ENCODE measurements at regions not wholly inside any gene's neighbourhood (a gene's known extent, or its start where the extent isn't known, plus 50 kb on each side); places are given as distances from the start of the nearest gene placed in this dataset.

DNA sequence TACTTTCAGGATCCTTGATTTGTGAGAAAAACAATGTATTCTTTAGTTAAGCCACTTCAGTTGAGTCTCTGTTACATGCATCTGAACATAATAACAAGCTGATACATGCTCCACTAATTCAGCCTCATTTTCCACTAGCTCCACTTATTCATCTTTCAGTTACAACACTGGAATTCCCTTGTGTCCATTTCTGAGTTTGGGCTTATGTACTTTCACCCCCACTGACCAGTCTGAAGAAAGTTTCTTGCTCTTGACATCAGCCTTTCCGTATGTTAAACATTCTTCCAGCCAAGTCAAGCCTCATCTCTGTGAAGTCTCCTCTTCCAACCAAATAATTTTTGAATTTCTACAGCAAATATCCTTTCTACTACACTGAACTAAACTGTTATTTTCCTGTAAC, 592.5 kb upstream of the NOVA1 start:
- Mint-ChIP-seq H3K27ac (no peak overlapping the region), H3K36me3 (ENCODE audit: low read depth) (no peaks in the 10 kb centered on the region), H3K27me3 (ENCODE audit: low read depth, poor library complexity) (peaks cover 6% of the 10 kb centered on the region), H3K9me3 (no peaks in the 10 kb centered on the region), H3K4me3 (no peak overlapping the region), H3K4me1 (no peaks in the 10 kb centered on the region)
- TF ChIP-seq, protein P1, sequence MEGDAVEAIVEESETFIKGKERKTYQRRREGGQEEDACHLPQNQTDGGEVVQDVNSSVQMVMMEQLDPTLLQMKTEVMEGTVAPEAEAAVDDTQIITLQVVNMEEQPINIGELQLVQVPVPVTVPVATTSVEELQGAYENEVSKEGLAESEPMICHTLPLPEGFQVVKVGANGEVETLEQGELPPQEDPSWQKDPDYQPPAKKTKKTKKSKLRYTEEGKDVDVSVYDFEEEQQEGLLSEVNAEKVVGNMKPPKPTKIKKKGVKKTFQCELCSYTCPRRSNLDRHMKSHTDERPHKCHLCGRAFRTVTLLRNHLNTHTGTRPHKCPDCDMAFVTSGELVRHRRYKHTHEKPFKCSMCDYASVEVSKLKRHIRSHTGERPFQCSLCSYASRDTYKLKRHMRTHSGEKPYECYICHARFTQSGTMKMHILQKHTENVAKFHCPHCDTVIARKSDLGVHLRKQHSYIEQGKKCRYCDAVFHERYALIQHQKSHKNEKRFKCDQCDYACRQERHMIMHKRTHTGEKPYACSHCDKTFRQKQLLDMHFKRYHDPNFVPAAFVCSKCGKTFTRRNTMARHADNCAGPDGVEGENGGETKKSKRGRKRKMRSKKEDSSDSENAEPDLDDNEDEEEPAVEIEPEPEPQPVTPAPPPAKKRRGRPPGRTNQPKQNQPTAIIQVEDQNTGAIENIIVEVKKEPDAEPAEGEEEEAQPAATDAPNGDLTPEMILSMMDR (IDR thresholded peaks at IDR 0.05), result no peak
- DNase-seq, result no peak

DNA sequence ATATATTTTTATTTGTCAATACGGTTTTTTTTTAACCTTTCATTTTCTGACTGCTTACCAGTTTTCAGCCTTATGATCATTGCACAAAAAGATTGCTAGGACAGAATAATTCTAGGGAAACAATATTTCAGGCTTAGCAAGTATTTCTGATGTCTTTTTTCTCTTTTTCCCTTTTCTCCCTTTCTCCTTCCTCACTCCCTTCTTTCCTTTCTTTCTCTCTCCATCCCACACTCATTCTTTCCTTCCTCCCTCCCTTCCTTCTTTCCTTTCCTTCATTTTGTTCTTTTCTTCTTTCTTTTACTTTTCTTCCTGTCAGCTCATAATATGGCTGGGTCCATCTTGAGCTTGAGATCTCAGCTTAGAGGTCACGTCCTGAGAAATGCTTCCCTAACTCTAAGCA, 601.4 kb upstream of the NOVA1 start:
- DNase-seq, result no peak
- H3K36me3 Mint-ChIP-seq (ENCODE audit: low read depth), result no peaks in the 10 kb centered on the region
- H3K27me3 Mint-ChIP-seq (ENCODE audit: low read depth, poor library complexity), result no peaks in the 10 kb centered on the region
- TF ChIP-seq, protein P1 (IDR thresholded peaks at IDR 0.05), result no peak
- no peaks in the 10 kb centered on the region for H3K4me1 Mint-ChIP-seq
- no peaks in the 10 kb centered on the region for H3K9me3 Mint-ChIP-seq
- no peak overlapping the region for H3K4me3 Mint-ChIP-seq
- no peak overlapping the region for H3K27ac Mint-ChIP-seq

DNA sequence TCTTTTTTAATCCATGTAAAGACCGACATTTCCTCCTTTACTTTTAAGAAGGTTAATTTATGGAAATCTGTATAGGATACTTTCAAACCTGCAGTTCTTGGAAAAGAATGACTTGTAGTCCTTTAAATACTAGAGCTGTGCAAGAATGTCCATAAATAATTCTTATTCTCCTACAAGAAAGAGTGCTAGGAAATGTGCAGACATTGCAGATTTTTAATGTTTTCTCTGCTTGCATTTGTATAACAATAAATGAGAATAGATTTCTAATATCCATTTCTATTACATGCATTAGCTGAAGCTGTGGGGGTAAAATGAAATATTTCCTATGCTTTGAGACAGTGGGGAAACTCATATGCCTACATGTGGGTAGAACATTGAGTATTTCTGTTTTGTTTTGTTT, 607.2 kb upstream of the NOVA1 start:
- Mint-ChIP-seq H3K9me3 (no peaks in the 10 kb centered on the region), H3K27me3 (ENCODE audit: low read depth, poor library complexity) (no peaks in the 10 kb centered on the region), H3K27ac (no peak overlapping the region), H3K36me3 (ENCODE audit: low read depth) (no peaks in the 10 kb centered on the region), H3K4me1 (no peaks in the 10 kb centered on the region), H3K4me3 (no peak overlapping the region)
- DNase-seq, result no peak
- TF ChIP-seq, protein P1 (IDR thresholded peaks at IDR 0.05), result no peak

DNA sequence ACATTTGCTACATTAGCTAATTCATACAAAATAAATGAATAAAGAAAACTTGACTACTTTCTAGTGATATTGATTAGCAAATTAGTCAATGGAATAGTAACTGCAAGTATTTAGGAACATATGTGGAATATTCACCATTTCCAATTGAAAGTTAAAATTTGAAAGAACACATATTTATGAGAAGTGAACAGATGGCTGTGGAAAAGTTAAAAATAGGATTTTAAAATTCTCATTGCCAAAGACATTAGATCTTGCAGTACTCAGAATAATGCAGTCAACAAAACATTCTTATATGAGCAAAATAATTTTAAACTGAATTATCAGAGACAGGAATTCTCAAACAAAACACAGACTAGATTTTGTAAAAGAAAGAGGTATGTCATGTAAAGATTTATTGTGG, 613.9 kb upstream of the NOVA1 start:
- TF ChIP-seq, protein P1 (IDR thresholded peaks at IDR 0.05), result no peak
- Mint-ChIP-seq H3K9me3 (peaks cover 4% of the 10 kb centered on the region), H3K4me1 (no peaks in the 10 kb centered on the region), H3K36me3 (ENCODE audit: low read depth) (no peaks in the 10 kb centered on the region), H3K27me3 (ENCODE audit: low read depth, poor library complexity) (no peaks in the 10 kb centered on the region), H3K27ac (no peak overlapping the region), H3K4me3 (no peak overlapping the region)
- no peak for DNase-seq

DNA sequence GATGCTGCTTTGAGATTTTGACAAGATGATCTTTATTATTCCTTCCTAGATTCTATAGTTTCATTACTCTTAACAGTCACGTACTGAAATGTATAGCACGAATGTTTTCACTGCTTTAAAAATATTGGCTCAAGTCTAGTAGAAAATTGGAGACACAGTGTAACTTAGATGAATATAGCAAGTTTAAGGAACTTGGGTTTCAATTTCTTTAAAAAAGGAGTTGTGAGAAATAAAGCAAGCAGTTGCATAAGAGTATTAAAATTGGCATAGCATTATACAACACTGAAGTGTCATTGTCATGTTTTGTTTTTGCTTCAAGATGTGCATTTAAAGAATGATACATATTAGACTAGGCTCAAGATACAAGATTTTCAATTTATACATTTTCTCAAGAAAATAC, 624.8 kb upstream of the NOVA1 start:
- peaks cover 24% of the 10 kb centered on the region for H3K9me3 Mint-ChIP-seq
- no peak overlapping the region for H3K4me3 Mint-ChIP-seq
- TF ChIP-seq, protein P1 (IDR thresholded peaks at IDR 0.05), result no peak

DNA sequence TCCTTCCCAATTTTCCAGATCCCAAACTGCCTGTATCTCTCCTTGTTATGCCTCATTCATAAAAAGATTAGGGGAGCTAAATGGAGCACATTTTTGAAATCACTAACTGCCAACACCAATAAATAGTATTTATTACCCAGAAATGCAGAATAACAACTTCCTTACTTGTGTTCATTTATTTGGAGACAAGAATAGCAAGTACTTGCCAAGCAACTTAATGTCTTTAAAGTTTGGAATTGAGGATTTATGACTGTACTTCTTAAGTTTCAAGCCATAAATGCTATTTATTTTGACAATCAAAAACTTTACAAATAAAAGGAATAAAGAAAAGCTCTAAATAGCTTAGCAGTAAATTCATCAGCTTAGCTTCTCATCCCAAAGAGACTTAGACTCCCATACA, 626.1 kb upstream of the NOVA1 start:
- DNase-seq, result no peak
- H3K27me3 Mint-ChIP-seq (ENCODE audit: low read depth, poor library complexity), result peaks cover 5% of the 10 kb centered on the region
- H3K27ac Mint-ChIP-seq, result no peak overlapping the region
- no peak overlapping the region for H3K4me3 Mint-ChIP-seq
- peaks cover 17% of the 10 kb centered on the region for H3K9me3 Mint-ChIP-seq
- H3K4me1 Mint-ChIP-seq, result no peaks in the 10 kb centered on the region
- TF ChIP-seq, protein P1 (IDR thresholded peaks at IDR 0.05), result no peak
- H3K36me3 Mint-ChIP-seq (ENCODE audit: low read depth), result no peaks in the 10 kb centered on the region

More for the DNA sequence above, 624.8 kb upstream of the NOVA1 start:
- Mint-ChIP-seq H3K27me3 (ENCODE audit: low read depth, poor library complexity) (peaks cover 5% of the 10 kb centered on the region), H3K36me3 (ENCODE audit: low read depth) (no peaks in the 10 kb centered on the region), H3K4me1 (no peaks in the 10 kb centered on the region), H3K27ac (no peak overlapping the region)
- no peak for DNase-seq

All from nephron progenitor cell (in vitro differentiated cells).